PC-9 (cell line): ENCODE measurements at regions not wholly inside any gene's neighbourhood (a gene's known extent, or its start where the extent isn't known, plus 50 kb on each side); places are given as distances from the start of the nearest gene placed in this dataset.

Experiments
- BruUV-seq: library from RNA; stranded (reverse); fragments of 400-500 nt; replicated peaks from 2 replicates; lab custom pipeline; 2021; lab: Mats Ljungman, UMichigan
- CTCF ChIA-PET: fragments of 300-600 bp; sonication (Branson Sonifier 250); formaldehyde crosslinking; loops from one replicate; lab custom pipeline; 2022; ENCODE audit warnings: antibody characterized with exemption; lab: Charles Lee
- POLR2A ChIA-PET: fragments of 300-600 bp; sonication (Branson Sonifier 250); formaldehyde crosslinking; loops from one replicate; lab custom pipeline; 2022; ENCODE audit warnings: antibody characterized with exemption; ENCODE audit not compliant: unreplicated experiment; lab: Charles Lee
- DNase-seq, 2 experiments: peaks; one replicate each; pipeline versions ENCODE4 v3.0.0 to v3.0.0-alpha.2; 2015 to 2022; ENCODE audit warnings: mixed read lengths in 1 of 2
- H2AFZ ChIP-seq: fragments of 200-600 bp; sonication (generic); 2 replicates; pipeline ENCODE4 v1.8.1; 2017; ENCODE audit warnings: antibody characterized with exemption
- H3F3A ChIP-seq: fragments of 200-600 bp; sonication (generic); 2 replicates; pipeline ENCODE4 v1.8.1; 2017; ENCODE audit warnings: antibody characterized with exemption, mild to moderate bottlenecking, low read depth; ENCODE audit not compliant: insufficient read depth
- H3K27ac ChIP-seq: fragments of 200-600 bp; sonication (generic); 2 replicates; pipeline ENCODE4 v1.6.1; 2016; ENCODE audit warnings: mixed run types
- H3K27me3 ChIP-seq: fragments of 200-600 bp; sonication (generic); 2 replicates; pipeline ENCODE4 v1.6.1; 2016; ENCODE audit warnings: low read depth, mixed run types; ENCODE audit not compliant: insufficient read depth
- H3K36me3 ChIP-seq: fragments of 200-600 bp; sonication (generic); 2 replicates; pipeline ENCODE4 v1.6.1; 2016; ENCODE audit warnings: low read depth, mixed run types
- H3K4me1 ChIP-seq: fragments of 200-600 bp; sonication (generic); replicated peaks from 2 replicates; pipeline ENCODE4 v1.6.1; 2016; ENCODE audit warnings: mixed run types; ENCODE audit not compliant: insufficient read depth
- H3K4me2 ChIP-seq: fragments of 200-600 bp; sonication (generic); 2 replicates; pipeline ENCODE4 v1.6.1; 2017; ENCODE audit warnings: mixed run types
- H3K4me3 ChIP-seq: fragments of 200-600 bp; sonication (generic); 2 replicates; pipeline ENCODE4 v1.6.1; 2016; ENCODE audit warnings: mixed run types
- H3K79me2 ChIP-seq: fragments of 200-600 bp; sonication (generic); 2 replicates; pipeline ENCODE4 v1.6.1; 2017; ENCODE audit warnings: low read depth, mixed run types
- H3K9me2 ChIP-seq: fragments of 200-600 bp; sonication (generic); 2 replicates; pipeline ENCODE4 v1.8.1; 2017; ENCODE audit warnings: mild to moderate bottlenecking; ENCODE audit not compliant: insufficient read depth
- H3K9me3 ChIP-seq: fragments of 200-600 bp; sonication (generic); 2 replicates; pipeline ENCODE4 v1.8.1; 2016; ENCODE audit warnings: low read depth; ENCODE audit not compliant: insufficient read depth
- H4K20me1 ChIP-seq: fragments of 200-600 bp; sonication (generic); 2 replicates; pipeline ENCODE4 v1.8.1; 2017; ENCODE audit not compliant: insufficient read depth
- CTCF ChIP-seq: fragments of 200-600 bp; sonication (generic); conservative IDR thresholded peaks from 2 replicates; pipeline ENCODE4 v1.6.1; 2017; ENCODE audit warnings: mixed run types, antibody characterized with exemption, mild to moderate bottlenecking, moderate library complexity
- EZH2 ChIP-seq: fragments of 200-600 bp; sonication (generic); IDR thresholded peaks from 2 replicates; pipeline ENCODE4 v1.8.0; 2017; ENCODE audit warnings: antibody characterized with exemption, low read depth
- intact Hi-C: fragments of 100-400 bp; cut with micrococcal nuclease; formaldehyde crosslinking; loops from one replicate; pipeline ENCODE4 v1.10.0; 2022; ENCODE audit not compliant: unreplicated experiment

DNA sequence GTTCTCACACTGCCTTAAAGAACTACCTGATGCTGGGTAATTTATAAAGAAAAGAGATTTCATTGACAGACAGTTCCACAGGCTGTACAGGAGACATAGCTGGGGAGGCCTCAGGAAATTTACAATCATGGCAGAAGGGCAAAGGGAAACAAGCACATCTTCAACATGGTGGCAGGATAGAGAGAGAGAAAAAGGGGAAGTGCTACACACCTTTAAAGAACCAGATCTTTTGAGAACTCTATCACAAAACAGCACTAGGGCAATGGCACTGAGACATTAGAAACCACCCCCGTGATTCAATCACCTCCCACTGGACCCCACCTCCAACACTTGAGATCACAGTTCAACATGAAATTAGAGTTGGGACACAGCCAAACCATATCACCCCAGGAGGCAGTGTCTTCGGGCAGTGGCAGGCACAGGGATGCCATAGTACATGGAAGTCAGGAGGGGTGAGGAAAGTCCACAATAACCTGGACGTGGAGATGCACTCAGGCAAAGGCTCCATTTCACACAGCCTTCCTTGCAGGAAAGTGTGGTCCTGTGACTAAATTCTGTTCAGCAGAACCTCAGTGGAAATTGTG, 120.4 kb upstream of the SERPINE2 start:
- no peaks in the 10 kb centered on the region for H3K9me2 ChIP-seq
- no peak overlapping the region for H3K27ac ChIP-seq
- no peak for DNase-seq
- CTCF ChIA-PET, result no interaction called here
- no peak overlapping the region for H3K4me3 ChIP-seq
- intact Hi-C loops, result no loop called here
- H3K4me1 ChIP-seq, result peaks cover 11% of the 10 kb centered on the region
- H4K20me1 ChIP-seq, result no peaks in the 10 kb centered on the region
- POLR2A ChIA-PET, result no interaction called here
- H3K4me2 ChIP-seq, result no peak overlapping the region
- H2AFZ ChIP-seq, result no peak overlapping the region
- TF ChIP-seq EZH2, result no peak
- no TSS peak for BruUV-seq
- H3K9me3 ChIP-seq, result 0 out of 2 replicates have a peak, but pooled peaks cover 6% of the 10 kb centered on the region
- no peaks in the 10 kb centered on the region for H3K36me3 ChIP-seq
- 0 out of 2 replicates have a peak, but pooled peaks cover 9% of the 10 kb centered on the region for H3F3A ChIP-seq
- H3K27me3 ChIP-seq, result no peaks in the 10 kb centered on the region
- H3K79me2 ChIP-seq, result no peaks in the 10 kb centered on the region

- no peak overlapping the region for H2AFZ ChIP-seq
- H3K79me2 ChIP-seq, result no peaks in the 10 kb centered on the region
- H3K9me3 ChIP-seq, result 0 out of 2 replicates have a peak, but pooled peaks cover 6% of the 10 kb centered on the region
- no peak overlapping the region for H3K4me3 ChIP-seq
- ChIA-PET CTCF (no interaction called here), POLR2A (no interaction called here)
- no peaks in the 10 kb centered on the region for H3K27me3 ChIP-seq
- TF ChIP-seq CTCF, result no peak
- TF ChIP-seq EZH2, result no peak
- no peak overlapping the region for H3K27ac ChIP-seq
- no TSS peak for BruUV-seq
- no peaks in the 10 kb centered on the region for H4K20me1 ChIP-seq
- peaks cover 7% of the 10 kb centered on the region for H3K4me1 ChIP-seq
- H3K36me3 ChIP-seq, result no peaks in the 10 kb centered on the region
- intact Hi-C loops, result no loop called here
- no peak overlapping the region for H3K4me2 ChIP-seq
- no peak for DNase-seq
- H3K9me2 ChIP-seq, result no peaks in the 10 kb centered on the region
- H3F3A ChIP-seq, result 0 out of 2 replicates have a peak, but pooled peaks cover 6% of the 10 kb centered on the region
These were observed 119.7 kb upstream of the SERPINE2 start for GRCh38 chr2:224158831-224159230.

- Histone ChIP-seq H3K27me3 (no peaks in the 10 kb centered on the region), H4K20me1 (no peaks in the 10 kb centered on the region), H3K4me2 (no peak overlapping the region), H3K79me2 (no peaks in the 10 kb centered on the region), H2AFZ (no peak overlapping the region), H3K9me3 (0 out of 2 replicates have a peak, but pooled peaks cover 4% of the 10 kb centered on the region), H3K4me3 (no peak overlapping the region), H3K9me2 (no peaks in the 10 kb centered on the region), H3K27ac (no peak overlapping the region), H3K36me3 (no peaks in the 10 kb centered on the region), H3F3A (no peaks in the 10 kb centered on the region), H3K4me1 (no peaks in the 10 kb centered on the region; the same call in 1 of the 2 replicates)
- TF ChIP-seq CTCF (no peak), EZH2 (no peak)
- ChIA-PET POLR2A (no interaction called here), CTCF (no interaction called here)
- no peak for DNase-seq
- intact Hi-C loops, result no loop called here
- no TSS peak for BruUV-seq
These were observed 119.0 kb upstream of the SERPINE2 start for GRCh38 chr2:224158061-224158460.

GRCh38 chr2:224157655-224158054, 118.6 kb upstream of the SERPINE2 start:
- no peaks in the 10 kb centered on the region for H4K20me1 ChIP-seq
- no peak overlapping the region for H3K4me2 ChIP-seq
- intact Hi-C loops, result no loop called here
- H3K9me2 ChIP-seq, result no peaks in the 10 kb centered on the region
- H3K4me3 ChIP-seq, result no peak overlapping the region
- H3K9me3 ChIP-seq, result no peaks in the 10 kb centered on the region
- no peaks in the 10 kb centered on the region for H3K79me2 ChIP-seq
- no peak overlapping the region for H2AFZ ChIP-seq
- ChIA-PET POLR2A (no interaction called here), CTCF (no interaction called here)
- DNase-seq, result no peak
- no TSS peak for BruUV-seq
- no peaks in the 10 kb centered on the region for H3F3A ChIP-seq
- H3K4me1 ChIP-seq, result no peaks in the 10 kb centered on the region
- H3K27me3 ChIP-seq, result no peaks in the 10 kb centered on the region
- TF ChIP-seq EZH2 (no peak), CTCF (no peak)
- H3K27ac ChIP-seq, result no peak overlapping the region
- H3K36me3 ChIP-seq, result no peaks in the 10 kb centered on the region
